RWPE2 (cell line): ENCODE measurements at regions not wholly inside any gene's neighbourhood (a gene's known extent, or its start where the extent isn't known, plus 50 kb on each side); places are given as distances from the start of the nearest gene placed in this dataset.
"Not testable (repeated sequence)": the region's sequence is repeated elsewhere in the genome, so short reads cannot be mapped to it uniquely, and the experiment has no call there.

Source experiments
- ATAC-seq: fragments of 200-7000 bp; cut with Tn5 transposase; 3 replicates; pipeline ENCODE4 v1.9.1; 2021; ENCODE audit warnings: low read depth
- DNase-seq: peaks from one replicate; pipeline ENCODE4 v3.0.0-alpha.2; 2020; ENCODE audit warnings: low spot score
- H3K27ac ChIP-seq: fragments of 450-650 bp; 2 replicates; pipeline ENCODE4 v1.5.1; 2017; ENCODE audit warnings: mild to moderate bottlenecking; ENCODE audit not compliant: poor library complexity, severe bottlenecking
- H3K27me3 ChIP-seq: fragments of 250-450 bp; sonication (Bioruptor Pico); 2 replicates; pipeline ENCODE4 v1.5.1; 2021; ENCODE audit warnings: mild to moderate bottlenecking, moderate library complexity; ENCODE audit not compliant: insufficient read depth, poor library complexity, severe bottlenecking
- H3K36me3 ChIP-seq: fragments of 250-450 bp; sonication (Bioruptor Pico); 2 replicates; pipeline ENCODE4 v1.5.1; 2020; ENCODE audit warnings: low read depth, mild to moderate bottlenecking, moderate library complexity
- H3K4me1 ChIP-seq: fragments of 250-450 bp; sonication (Bioruptor Pico); 2 replicates; pipeline ENCODE4 v1.5.1; 2021; ENCODE audit warnings: mild to moderate bottlenecking, moderate library complexity; ENCODE audit not compliant: insufficient read depth, poor library complexity, severe bottlenecking
- H3K4me3 ChIP-seq: fragments of 250-450 bp; sonication (Bioruptor Pico); 2 replicates; pipeline ENCODE4 v1.5.1; 2021; ENCODE audit warnings: mild to moderate bottlenecking, moderate library complexity; ENCODE audit not compliant: severe bottlenecking
- H3K9me3 ChIP-seq: fragments of 250-450 bp; sonication (Bioruptor Pico); 2 replicates; pipeline ENCODE4 v1.5.1; 2021; ENCODE audit warnings: mild to moderate bottlenecking, moderate library complexity; ENCODE audit not compliant: severe bottlenecking
- CTCF ChIP-seq: fragments of 450-650 bp; IDR thresholded peaks from one replicate; pipeline ENCODE4 v1.5.1; 2017; ENCODE audit warnings: mild to moderate bottlenecking, moderate library complexity; ENCODE audit not compliant: poor library complexity, severe bottlenecking

- H3K9me3 ChIP-seq, H3K27ac ChIP-seq, H3K4me3 ChIP-seq, DNase-seq, H3K4me1 ChIP-seq, ATAC-seq, H3K27me3 ChIP-seq, H3K36me3 ChIP-seq: not testable (repeated sequence)
Measured at GRCh38 chr19:21668072-21668773, 99.2 kb downstream of the ZNF100 start.

GRCh38 chr19:21655540-21656126 is 111.7 kb downstream of the ZNF100 start:
- TF ChIP-seq CTCF: no peak
- DNase-seq (no peak), ATAC-seq (no peak)
- H3K4me3 ChIP-seq: no peak overlapping the region
- no peaks in the 10 kb centered on the region for H3K27me3 ChIP-seq
- H3K4me1 ChIP-seq: no peaks in the 10 kb centered on the region
- no peaks in the 10 kb centered on the region for H3K36me3 ChIP-seq
- no peak overlapping the region for H3K27ac ChIP-seq
- no peaks in the 10 kb centered on the region for H3K9me3 ChIP-seq

GRCh38 chr19:21651478-21651877 is 115.9 kb downstream of the ZNF100 start:
- not testable (repeated sequence) for DNase-seq, H3K4me3 ChIP-seq, H3K27ac ChIP-seq, H3K36me3 ChIP-seq, H3K4me1 ChIP-seq, H3K9me3 ChIP-seq, H3K27me3 ChIP-seq, ATAC-seq

GRCh38 chr19:21638776-21639175 is 128.6 kb downstream of the ZNF100 start:
- Histone ChIP-seq H3K4me3 (no peak overlapping the region), H3K27ac (no peak overlapping the region), H3K4me1 (no peaks in the 10 kb centered on the region), H3K9me3 (no peaks in the 10 kb centered on the region), H3K36me3 (no peaks in the 10 kb centered on the region), H3K27me3 (no peaks in the 10 kb centered on the region)
- DNase-seq (no peak), ATAC-seq (no peak)
- no peak for TF ChIP-seq CTCF

- Histone ChIP-seq H3K27me3 (no peaks in the 10 kb centered on the region), H3K4me3 (no peak overlapping the region), H3K27ac (no peak overlapping the region), H3K36me3 (no peaks in the 10 kb centered on the region), H3K9me3 (no peaks in the 10 kb centered on the region), H3K4me1 (no peaks in the 10 kb centered on the region)
- no peak for TF ChIP-seq CTCF
- no peak for DNase-seq
- no peak for ATAC-seq
Measured at GRCh38 chr19:21626924-21627697, 121.7 kb downstream of the ZNF429 start.
